Inflammatory macrophage treated with lipopolysaccharide for 1 hour (primary cell): ENCODE measurements at regions not wholly inside any gene's neighbourhood (a gene's known extent, or its start where the extent isn't known, plus 50 kb on each side); places are given as distances from the start of the nearest gene placed in this dataset.
"Not testable (repeated sequence)": the region's sequence is repeated elsewhere in the genome, so short reads cannot be mapped to it uniquely, and the experiment has no call there.

Experiments
- DNase-seq, 2 donors: peaks; one replicate each; pipeline ENCODE4 v3.0.0-alpha.2; 2020 to 2022

DNA sequence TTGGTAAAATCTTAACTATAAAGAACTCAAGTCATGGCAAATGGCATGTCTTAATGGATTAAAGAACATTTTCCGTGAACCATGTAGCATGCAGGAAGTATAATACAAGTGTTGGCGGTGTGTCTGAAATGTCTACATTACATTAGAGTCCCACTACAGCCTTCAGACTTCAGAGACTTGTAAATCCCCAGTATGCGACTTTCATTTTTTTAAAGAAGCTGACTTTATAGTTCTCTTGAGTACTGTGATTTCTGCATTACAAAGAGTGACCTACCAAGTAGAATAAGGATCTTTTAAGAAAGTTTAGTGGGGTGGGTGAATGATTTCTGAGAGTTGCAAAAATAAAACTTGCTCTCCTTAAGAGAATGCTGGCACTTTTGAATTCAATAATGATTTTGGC is 140.7 kb upstream of the FN1 start:
- DNase-seq, result no peak

DNA sequence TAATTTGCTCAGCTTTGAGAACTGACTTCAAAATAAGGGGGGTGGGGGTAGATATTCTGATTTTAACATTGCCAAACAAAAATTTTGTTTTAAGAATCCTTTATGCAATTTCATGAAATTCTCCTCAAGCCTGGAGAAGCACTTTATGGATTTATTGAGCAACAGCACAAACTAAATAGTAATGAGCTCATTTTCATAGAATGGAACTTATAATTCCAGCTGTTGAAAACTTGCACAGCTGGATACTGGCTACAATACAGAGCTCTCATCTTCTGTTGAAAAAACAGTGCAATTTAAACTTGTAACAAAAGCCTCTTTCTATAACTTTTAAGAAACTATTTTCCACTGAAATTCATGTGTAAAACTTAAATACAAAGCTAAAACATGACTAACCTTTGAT is 137.6 kb upstream of the FN1 start:
- DNase-seq, result no peak

DNA sequence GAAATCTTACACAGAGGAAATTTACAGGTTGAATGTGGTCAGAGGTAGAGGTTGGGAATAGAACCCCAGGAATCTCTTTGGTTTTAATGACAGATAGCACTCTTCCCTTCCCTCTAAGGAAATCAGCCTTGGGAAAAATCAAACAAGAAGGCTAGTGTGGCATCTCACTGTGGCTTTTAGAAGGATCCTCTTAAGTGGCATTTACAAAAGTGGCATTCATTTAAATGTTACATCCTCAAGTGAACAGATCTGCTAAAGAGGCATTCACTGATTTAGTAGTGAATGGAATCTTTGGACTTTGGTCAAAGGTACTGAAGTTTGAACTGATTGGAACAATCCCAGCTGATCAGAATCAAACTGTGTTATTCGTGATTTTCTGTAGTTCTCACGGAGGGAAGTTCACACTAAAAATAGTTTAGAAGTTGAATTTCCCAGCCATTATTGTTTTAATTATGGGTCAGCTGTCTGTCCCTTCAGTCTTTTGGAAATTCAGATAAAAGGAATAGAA is 136.5 kb upstream of the FN1 start:
- no peak for DNase-seq

DNA sequence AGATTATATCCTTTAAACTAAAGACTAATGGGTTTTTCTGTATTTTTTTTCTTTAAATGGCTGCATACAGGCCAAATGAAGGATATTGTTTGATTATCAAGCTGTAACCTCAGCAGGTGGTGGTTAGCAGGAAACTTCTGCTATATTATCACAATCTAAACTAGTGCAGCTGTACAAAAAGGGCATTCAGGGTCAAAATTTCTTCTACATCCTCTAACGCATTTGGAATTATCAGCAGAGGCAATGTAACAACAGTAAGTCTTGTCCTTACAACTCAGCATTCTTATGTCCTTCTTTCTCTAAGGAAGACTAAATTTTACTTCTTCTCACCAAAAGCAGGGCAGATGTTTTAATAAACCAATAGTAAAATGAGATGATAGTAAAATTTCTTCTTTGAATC is 135.8 kb upstream of the FN1 start:
- DNase-seq, result no peak

DNA sequence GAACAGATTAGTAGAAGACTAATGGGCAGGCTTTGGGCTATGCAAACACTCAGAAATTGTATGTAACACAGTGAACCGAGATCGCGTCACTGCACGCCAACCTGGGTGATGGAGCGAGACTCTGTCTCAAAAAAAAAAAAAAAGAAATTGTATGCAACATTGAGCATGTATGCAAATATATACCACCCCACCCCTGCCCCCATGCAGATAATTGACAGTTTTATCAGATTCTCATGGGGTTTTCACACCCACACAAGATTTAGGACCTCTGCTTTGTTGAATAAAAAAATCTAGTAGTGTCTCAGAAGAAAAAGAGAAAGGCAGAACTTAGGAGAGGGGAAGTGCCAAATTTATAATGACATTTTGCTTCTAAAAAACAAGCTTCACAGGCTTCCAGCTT is 131.6 kb upstream of the FN1 start:
- DNase-seq, result no peak

DNA sequence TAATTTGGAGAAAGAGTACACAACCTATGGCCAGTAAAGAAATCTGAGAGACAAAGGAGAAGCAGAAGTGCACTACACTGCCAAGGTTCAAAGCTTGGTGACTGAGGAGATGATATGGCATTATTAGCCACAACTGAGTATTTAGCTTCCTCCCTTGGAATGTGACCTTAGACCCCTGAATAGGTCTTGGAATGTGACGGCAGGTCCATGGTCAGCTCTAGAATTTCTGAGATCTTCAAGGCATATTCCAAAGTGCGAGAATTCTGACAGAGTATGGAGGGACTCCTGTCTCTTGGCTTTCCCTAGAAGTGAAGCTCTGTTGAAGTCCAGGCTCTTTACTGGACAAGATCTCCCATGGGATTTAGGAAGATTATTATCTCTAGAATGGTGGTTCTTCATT is 130.0 kb upstream of the FN1 start:
- no peak for DNase-seq

DNA sequence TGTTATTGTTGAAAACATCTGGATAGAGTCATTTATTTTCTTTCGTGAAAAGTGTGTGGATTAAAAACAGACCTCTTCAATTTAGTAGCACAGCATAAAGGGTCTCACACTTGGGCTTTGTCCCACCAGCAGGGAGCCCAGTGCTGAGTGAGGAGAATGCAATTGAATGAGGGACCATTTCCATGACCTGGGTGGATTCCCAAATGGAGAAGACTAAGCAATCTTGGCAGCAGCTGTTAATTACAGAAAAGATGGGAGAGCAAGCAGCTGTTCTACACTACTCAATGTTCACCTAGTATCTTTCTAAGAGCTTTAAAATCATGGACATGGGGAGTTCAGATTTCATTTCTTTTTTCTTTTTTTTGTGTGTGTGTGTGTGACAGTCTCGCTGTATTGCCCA is 121.8 kb upstream of the FN1 start:
- DNase-seq, result no peak

DNA sequence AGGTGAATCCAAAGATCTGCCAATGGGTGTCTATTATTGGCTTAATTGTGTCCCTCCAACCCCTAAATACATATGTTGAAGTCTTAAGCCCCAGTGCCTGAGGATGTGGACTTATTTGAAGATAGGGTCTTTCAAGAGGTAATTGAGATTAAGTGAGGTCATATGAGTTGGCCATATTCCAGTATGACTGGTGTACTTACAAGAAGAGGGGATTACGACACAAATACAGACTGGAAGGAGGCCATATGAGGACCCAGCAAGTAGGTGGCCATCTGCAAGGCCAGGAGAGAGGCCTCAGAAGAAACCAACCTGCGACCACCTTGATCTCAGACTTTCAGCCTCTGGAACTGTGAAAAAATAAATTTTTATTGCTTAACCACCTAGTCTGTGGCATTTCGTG is 121.1 kb upstream of the FN1 start:
- DNase-seq, result no peak

DNA sequence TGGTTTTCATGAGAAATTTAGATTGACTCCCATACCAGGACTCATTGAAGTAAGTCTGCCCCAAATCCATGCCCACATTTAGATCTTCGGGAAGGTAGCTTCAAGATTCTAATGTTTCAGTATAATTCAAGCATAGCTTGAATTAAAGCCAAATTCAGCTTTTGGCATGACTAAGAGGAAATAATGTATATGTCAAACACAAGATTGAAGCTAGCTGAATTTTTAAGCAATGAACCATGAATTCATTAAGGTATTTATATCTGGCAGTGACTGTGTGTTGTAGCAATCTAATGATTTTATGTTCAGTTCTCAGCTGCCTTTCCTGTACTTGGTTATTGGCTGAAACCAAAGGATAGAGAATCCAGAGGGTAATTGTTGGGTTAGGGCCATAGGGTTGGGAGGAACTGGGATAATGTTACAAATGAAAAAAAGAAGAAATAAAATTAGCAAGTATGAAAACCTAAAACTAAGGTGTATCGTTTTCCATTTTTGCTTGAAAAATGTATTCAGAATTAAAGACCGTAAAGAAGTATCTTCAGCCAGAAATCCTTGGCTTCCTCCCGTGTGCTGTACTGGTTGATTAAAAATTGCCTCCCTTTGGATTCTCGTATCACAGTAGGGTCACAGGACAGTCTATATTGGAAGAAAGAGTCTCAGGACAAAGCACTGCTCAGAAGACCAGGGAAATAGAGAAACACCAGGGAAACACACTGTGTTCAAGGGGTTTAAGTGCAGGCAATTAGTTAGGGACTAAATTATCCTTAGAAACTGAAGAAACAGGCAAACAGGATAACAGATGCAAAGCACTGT is 119.0 kb upstream of the FN1 start:
- DNase-seq, result no peak

DNA sequence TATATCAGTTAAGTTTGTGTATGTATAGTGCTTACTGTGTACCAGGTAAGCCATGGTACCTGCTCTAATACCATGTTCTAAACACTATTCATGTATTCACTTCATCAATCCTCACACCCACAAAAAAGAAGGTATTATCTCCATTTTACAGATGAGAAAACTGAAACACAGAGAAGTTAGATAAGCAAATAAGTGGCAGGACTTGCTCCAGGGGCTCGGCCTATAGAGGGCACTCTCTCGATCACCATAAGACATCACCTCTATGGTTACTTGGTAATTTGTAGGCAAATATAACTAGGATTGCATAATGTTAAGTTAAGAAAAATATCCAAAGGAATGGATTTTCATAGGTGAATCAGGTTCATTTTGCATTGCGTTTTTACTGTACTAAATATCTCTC is 118.1 kb upstream of the FN1 start:
- DNase-seq, result no peak

DNA sequence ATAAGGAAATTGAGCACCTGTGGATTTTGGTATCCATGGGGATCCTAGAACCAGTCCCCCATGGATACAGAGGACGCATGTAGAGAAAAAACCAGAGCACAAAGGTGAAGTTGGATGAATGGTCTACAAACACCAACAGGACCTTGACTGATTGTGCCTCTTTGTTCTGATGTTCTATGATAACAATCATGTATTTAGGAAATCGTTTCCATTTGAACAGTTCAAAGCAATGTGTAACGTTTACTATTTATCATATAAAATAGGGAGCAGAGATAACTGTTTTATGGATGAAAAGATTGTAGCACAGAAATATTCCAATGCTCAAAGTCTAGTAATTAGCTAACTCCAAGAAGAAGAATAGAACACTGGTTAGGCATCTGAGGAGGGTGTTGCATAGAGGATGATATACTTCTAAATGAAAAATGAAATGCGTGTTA is 116.3 kb upstream of the FN1 start:
- no peak for DNase-seq

DNA sequence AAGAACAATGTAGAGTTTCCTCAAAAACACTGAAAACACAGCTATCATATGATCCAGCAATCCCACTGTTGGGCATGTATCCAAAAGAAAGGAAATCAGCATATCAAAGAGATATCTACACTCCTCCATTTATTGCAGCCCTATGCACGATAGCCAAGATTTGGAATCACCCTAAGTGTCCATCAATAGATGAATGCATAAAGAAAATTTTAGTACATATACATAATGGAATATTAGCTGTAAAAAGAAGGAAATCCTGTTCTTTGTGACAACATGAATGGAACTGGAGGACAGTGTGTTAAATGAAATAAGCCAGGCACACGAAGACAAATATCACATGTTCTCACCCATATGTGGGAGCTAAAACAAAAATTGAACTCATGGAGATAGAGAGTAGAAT is 114.5 kb upstream of the FN1 start:
- no peak for DNase-seq

DNA sequence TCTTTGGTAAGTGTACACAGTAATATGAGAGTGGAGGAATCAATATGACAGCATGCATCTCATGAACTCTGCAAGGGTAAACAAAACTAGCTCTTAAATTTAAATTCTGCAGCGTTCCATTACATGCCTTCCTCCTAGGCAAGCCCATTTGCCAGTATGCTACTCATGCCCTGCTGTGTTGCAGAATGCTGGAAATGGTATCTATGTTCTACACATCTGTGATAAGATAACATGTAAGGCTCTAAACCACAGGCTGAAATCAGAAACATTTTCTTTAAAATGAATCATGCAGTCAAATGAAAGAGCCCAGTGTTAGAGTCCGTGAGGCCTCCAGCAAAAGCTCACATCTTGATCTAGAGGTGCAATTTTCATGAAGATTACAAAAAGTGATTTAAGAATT is 112.8 kb upstream of the FN1 start:
- DNase-seq, result no peak

DNA sequence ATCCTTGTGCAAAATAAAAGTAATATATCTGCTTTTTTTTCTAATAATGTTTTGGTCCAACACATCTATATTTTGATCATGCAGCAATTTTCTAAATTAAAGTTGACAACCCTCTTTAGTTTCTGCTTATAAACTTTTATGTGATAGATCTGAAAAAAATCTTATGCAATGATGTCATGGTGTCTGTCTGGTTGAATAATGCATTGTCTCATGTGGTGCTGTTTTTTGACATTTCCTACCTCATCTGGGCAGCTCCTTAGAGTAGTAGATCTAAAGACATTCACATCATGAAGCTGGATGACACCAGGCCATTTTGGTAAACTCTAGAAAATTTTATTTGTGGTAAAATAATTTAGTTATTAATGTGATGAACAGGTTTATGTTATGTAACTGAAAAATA is 106.8 kb upstream of the FN1 start:
- no peak for DNase-seq

DNA sequence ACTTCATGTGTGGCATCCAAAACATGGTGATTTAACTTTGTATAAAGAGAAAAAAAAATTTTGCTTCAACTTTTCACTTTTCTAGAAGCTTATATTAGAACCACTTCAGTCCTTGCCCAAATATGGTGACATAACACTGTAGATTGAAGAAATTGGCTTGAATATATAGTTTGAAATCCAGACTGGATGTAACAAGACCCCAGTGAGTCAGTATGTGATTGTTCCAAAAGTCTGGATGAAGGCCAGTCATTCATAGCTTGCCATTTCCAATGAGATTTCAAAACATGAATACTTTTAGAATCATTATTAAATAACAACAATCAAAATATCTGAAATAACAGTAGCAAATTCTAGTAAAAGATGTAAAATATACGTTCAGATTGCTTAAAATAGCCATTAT is 104.8 kb upstream of the FN1 start:
- no peak for DNase-seq

DNA sequence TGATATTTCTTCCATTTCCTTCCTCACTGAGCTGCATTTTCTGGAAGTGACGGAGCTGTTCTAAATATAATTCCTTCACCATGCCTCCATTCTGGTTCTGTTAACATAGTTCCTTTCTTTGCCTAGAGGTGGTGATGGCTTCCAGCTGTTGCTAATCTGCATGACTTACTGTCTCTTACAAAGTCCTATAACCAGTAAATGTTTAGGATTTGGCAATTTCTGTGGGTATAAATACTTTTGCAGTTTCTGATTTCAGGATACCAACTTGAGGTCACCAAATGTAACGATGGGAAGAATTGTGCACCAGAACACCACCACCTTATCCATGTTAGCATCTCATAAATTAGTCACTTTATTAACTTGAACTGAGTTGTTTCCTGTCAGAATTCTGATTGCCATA is 101.7 kb upstream of the FN1 start:
- DNase-seq, result peak in 1 of 2 donors; percentile 8

DNA sequence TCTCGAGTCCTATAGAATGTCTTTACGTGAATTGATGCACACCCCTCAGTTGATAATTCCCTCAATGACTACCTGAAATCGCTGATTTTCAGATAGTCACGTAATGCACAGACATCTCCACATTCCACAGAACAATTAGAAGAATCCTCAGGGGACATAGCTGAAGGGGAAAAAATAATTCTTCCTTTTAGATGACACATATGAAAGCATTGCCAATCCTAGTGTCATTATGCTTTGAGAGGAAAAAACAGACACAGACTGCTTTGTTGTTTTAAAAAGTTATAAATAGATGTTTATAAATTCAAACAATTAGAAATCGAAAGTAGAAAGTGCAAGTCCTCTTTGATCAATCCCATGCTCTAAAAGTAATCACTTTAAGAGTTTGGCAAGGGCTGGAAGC is 100.6 kb upstream of the FN1 start:
- DNase-seq, result no peak

DNA sequence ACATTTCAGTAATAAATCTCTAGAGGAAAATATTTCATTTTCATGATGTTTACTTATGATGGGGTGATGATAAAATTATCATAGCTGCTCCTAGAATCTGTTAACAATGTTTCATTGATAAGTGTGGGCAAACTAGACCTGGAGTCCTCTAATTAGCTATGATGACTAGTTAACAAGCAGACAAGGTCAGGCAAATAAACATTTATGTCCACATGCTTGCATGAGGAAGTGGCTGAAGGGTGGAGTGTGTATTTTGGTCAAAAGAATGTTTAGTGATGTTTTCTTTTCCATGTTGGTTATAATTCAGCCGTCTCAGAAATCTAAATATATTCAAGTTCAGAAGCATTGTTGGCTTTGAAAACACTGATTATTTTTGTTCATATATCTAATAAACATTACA is 99.9 kb upstream of the FN1 start:
- DNase-seq, result no peak

DNA sequence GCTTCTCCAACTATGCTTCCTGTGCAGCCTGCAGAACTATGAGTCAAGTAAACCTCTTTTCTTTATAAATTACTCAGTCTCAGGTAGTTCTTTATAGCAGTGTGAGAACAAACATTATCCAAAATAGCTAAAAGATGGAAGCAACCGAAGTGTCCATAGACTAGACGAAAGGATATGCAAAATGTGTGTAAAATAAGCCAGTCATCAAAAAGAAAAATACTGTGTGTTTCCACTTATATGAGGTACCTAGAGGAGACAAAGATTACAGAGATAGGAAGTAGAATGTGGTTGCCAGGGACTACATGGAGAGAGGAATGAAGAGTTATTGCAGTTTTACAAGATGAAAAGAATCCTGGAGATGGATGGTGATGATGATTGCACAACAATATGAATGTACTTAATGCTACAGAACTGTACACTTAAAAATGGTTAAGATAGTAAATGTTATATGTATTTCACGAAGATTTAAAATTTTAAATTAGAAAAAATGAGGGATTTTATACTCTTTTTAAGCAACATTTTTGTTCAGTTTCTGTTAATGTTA is 99.3 kb upstream of the FN1 start:
- no peak for DNase-seq

DNA sequence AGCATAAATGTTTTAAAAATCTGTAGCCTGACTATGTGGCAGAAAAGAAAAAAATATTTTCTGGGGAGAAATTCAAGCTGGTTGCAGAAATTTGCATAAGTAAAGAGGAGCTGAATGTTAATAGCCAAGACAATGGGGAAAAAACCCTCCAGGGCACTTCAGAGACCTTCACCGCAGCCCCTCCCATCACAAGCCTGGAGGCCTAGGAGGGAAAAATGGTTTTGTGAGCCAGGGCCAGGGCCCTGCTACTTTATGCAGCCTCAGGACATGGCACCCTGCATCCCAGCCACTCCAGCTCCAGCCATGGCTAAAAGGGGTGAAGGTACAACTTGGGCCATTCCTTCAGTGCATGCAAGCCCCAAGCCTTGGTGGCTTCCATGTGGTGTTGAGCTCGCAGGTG is 97.8 kb upstream of the FN1 start:
- not testable (repeated sequence) for DNase-seq

DNA sequence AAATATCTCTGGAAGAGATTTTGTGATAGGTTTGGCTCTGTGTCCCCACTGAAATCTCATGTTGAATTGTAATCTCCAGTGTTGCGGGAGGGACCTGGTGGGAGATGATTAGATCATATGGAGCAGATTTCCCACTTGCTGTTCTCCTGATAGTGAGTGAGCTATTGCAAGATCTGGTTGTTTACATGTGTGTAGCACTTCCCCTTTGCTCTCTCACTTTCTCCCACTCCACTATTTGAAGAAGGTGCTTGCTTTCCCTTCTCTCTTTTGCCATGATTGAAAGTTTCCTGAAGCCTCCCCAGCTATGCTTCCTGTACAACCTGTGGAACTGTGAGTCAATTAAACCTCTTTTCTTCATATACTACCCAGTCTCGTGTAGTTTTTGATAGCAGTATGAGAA is 97.0 kb upstream of the FN1 start:
- peak; percentile 69 to 90 for DNase-seq

DNA sequence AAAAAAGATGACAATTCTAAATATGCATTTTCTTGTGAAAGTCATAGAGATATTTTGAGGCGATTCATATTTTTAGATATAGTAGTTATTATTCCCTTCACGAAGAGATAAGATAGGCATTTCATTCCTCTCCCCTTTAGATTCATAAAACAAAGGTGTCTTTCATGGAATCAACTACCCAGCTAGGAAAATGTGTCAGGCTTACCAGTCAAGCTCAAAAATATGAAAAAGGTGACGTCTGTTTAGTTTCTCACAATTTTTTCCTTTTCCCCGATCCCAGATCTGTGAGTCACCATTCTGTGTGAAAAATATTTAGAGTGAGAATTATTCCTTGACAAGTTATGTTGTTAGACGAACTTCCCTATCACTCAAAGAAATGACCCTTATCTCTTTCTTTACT is 95.4 kb upstream of the FN1 start:
- no peak for DNase-seq

DNA sequence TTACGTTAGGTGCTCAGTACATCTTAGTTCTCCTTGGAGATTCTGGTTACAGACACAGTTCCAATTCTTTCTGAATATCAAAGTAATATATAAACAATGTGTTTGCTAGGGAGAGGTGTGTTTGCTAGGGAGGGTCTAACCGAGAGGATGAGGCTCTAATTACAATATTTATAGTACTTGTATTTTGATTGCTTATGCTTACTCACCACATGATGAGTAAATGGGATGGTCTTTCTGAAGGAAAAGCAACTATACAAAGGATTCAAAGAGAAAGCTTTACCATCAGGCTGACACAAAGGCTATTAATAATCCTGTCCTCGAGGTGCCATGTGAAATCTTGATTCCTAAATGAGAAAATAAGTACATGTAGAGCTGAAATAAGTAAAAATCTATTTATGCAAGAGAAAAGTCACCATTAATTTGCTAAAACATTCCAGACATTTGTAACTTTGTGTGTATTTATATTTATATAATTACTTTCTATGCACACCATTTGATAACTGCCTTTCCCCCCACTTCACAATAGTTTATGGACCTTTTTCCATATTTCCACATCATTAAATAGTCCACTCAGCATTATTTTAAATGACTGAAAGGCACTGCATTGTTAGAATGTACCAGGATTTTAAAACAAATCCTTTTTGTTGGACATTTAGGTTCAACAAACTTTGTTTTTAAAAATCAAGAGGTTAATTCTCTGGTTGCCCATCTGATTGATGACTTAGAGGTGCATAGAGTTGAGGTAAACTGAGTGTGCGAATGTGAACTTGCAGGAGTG is 94.5 kb upstream of the FN1 start:
- DNase-seq, result no peak

DNA sequence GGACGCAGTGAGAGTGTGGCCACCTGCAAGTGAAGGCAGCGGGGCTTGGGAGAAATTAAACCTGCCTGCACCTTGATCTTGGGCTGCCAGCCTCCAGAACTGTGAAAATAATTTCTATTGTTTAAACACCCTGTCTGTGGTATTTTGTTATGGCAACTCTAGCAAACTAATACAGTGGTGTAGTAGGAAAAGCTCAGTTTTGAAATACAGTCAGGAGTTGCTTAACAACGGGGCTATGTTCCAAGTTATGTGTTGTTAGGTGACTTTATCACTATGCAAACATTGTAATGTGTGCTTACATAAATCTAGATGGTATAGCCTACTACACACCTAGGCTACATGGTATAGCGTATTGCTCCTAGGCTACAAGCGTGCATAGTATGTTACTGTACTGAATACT is 93.4 kb upstream of the FN1 start:
- no peak for DNase-seq
